ENCODE measurements at regions not wholly inside any gene's neighbourhood (a gene's known extent, or its start where the extent isn't known, plus 50 kb on each side); places are given as distances from the start of the nearest gene placed in this dataset.

DNA sequence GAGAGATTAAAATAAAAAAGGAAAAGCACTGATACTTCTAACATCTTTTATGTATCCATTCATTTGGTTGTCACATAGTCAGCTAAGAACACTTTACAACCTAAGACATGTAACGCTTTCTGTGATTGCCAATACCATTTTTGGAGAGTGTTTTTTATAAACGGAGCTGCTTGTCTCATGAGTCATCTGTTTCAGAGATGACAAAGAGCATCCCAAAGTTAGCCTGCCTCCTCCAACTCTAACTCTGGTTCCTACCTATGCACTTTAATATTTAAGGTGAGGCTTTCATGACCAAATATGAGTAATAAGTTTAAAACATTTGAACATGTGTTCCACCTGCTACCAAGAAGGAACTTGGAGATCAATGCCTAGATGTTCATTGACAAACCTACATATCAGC, 260.1 kb upstream of the SMIM21 start:
- TF ChIP-seq, protein P1, sequence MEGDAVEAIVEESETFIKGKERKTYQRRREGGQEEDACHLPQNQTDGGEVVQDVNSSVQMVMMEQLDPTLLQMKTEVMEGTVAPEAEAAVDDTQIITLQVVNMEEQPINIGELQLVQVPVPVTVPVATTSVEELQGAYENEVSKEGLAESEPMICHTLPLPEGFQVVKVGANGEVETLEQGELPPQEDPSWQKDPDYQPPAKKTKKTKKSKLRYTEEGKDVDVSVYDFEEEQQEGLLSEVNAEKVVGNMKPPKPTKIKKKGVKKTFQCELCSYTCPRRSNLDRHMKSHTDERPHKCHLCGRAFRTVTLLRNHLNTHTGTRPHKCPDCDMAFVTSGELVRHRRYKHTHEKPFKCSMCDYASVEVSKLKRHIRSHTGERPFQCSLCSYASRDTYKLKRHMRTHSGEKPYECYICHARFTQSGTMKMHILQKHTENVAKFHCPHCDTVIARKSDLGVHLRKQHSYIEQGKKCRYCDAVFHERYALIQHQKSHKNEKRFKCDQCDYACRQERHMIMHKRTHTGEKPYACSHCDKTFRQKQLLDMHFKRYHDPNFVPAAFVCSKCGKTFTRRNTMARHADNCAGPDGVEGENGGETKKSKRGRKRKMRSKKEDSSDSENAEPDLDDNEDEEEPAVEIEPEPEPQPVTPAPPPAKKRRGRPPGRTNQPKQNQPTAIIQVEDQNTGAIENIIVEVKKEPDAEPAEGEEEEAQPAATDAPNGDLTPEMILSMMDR (IDR thresholded peaks at IDR 0.05; ENCODE audit: unreplicated experiment): no peak
- no peaks in the 10 kb centered on the region for H3K36me3 Mint-ChIP-seq (ENCODE audit: low read depth, unreplicated experiment)
- no peak for DNase-seq (ENCODE audit: low spot score)
- H3K9me3 Mint-ChIP-seq (ENCODE audit: unreplicated experiment): no peaks in the 10 kb centered on the region
- H3K27me3 Mint-ChIP-seq (ENCODE audit: unreplicated experiment): no peaks in the 10 kb centered on the region
- no peak overlapping the region for H3K4me3 Mint-ChIP-seq (ENCODE audit: unreplicated experiment)
- H3K27ac Mint-ChIP-seq (ENCODE audit: unreplicated experiment): no peak overlapping the region
- H3K4me1 Mint-ChIP-seq (ENCODE audit: unreplicated experiment): no peaks in the 10 kb centered on the region

DNA sequence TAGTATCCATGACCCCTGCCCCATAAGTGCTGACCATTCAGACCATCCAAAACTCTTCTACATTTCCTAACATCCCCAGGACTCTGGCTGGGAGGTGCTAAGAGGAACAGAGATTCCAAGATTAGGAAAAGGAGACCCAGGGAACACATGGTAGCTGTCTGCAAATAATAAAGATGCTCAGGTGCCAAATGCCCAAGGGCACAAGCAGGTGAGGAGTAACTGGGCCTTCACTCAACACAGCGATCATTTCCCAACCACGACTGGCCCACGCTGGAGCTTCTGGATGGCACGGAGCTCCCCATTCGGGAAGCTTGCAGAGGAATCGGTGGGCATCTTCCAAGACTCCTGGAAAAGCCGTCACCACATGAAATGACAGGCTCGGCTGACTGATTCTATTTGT, 255.9 kb upstream of the SMIM21 start:
- Mint-ChIP-seq H3K9me3 (ENCODE audit: unreplicated experiment) (no peaks in the 10 kb centered on the region), H3K4me3 (ENCODE audit: unreplicated experiment) (no peak overlapping the region), H3K27ac (ENCODE audit: unreplicated experiment) (no peak overlapping the region), H3K27me3 (ENCODE audit: unreplicated experiment) (peaks cover 5% of the 10 kb centered on the region), H3K4me1 (ENCODE audit: unreplicated experiment) (no peaks in the 10 kb centered on the region), H3K36me3 (ENCODE audit: low read depth, unreplicated experiment) (no peaks in the 10 kb centered on the region)
- DNase-seq (ENCODE audit: low spot score): no peak
- TF ChIP-seq, protein P1 (IDR thresholded peaks at IDR 0.05; ENCODE audit: unreplicated experiment): no peak

DNA sequence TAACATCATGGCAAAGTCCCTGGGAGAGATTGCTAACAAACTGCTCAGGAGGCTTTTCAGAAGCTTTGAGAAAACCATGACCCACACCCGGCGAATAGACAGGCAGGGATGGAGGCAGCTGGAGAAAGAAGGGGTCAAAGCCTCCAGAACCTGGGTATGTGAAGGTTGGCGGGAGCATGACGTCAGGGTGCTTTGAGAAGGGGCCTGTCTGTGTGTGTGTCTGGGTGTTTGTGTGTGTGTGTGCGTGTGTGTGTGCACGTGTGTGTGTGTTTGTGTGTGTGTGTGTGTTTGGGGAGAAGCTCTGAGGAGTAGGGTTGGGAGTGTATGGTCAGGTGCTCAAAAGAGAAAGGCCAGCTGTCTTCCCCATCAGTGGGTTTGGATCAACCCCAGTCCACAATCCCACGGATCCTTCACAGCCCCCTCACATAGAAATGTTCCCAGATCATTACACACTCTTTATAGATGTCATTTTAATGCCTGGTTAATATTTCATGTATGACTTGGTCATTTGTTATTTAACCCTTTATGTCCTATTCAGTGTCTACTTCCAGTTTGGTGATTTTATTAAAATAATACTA, 254.1 kb upstream of the SMIM21 start:
- Mint-ChIP-seq H3K9me3 (ENCODE audit: unreplicated experiment) (no peaks in the 10 kb centered on the region), H3K27me3 (ENCODE audit: unreplicated experiment) (peaks cover 5% of the 10 kb centered on the region), H3K36me3 (ENCODE audit: low read depth, unreplicated experiment) (no peaks in the 10 kb centered on the region), H3K4me3 (ENCODE audit: unreplicated experiment) (no peak overlapping the region), H3K27ac (ENCODE audit: unreplicated experiment) (no peak overlapping the region), H3K4me1 (ENCODE audit: unreplicated experiment) (no peaks in the 10 kb centered on the region)
- TF ChIP-seq, protein P1 (IDR thresholded peaks at IDR 0.05; ENCODE audit: unreplicated experiment): no peak
- no peak for DNase-seq (ENCODE audit: low spot score)

DNA sequence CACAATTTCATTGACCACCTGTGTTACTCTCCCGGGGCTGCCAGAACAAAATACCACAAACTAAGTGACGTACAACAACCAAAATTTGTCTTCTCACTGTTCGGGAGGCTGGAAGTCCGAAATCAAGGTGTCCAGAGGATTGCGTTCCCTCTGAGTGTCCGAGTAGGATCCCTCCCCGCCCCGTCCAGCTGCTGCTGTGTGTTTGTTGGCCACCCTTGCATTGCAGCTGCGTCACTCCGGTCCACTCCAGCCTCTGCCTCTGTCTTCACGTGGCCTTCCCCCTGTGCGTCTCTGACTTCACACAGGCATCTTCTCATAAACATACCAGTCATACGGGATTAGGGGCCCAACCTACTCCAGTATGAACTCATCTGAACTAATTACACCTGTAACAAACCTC, 251.8 kb upstream of the SMIM21 start:
- H3K27me3 Mint-ChIP-seq (ENCODE audit: unreplicated experiment): peaks cover 5% of the 10 kb centered on the region
- TF ChIP-seq, protein P1 (IDR thresholded peaks at IDR 0.05; ENCODE audit: unreplicated experiment): no peak

DNA sequence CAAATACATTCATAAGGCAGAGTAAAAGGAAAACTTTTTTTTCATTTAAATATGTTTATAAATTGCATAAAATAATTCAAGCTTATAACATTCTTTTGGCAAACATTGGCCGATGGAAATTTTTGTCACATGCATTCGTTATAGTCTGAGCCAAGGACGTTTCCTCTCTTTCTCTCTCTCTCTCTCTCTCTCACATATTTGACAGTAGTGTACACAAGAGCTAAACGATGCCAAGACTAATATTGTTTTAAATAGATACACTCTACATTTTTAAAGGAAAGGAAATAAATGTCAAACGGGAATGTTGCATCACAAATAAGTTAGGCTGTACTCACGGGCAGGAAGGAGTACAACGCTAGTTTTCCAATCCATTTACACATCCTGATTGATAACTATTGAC, 251.1 kb upstream of the SMIM21 start:
- no peak overlapping the region for H3K4me3 Mint-ChIP-seq (ENCODE audit: unreplicated experiment)

More for the DNA sequence above, 251.8 kb upstream of the SMIM21 start:
- DNase-seq (ENCODE audit: low spot score): no peak
- no peaks in the 10 kb centered on the region for H3K36me3 Mint-ChIP-seq (ENCODE audit: low read depth, unreplicated experiment)
- no peak overlapping the region for H3K4me3 Mint-ChIP-seq (ENCODE audit: unreplicated experiment)
- H3K9me3 Mint-ChIP-seq (ENCODE audit: unreplicated experiment): no peaks in the 10 kb centered on the region
- H3K4me1 Mint-ChIP-seq (ENCODE audit: unreplicated experiment): no peaks in the 10 kb centered on the region
- no peak overlapping the region for H3K27ac Mint-ChIP-seq (ENCODE audit: unreplicated experiment)

More for the DNA sequence above, 251.1 kb upstream of the SMIM21 start:
- Mint-ChIP-seq H3K4me1 (ENCODE audit: unreplicated experiment) (no peaks in the 10 kb centered on the region), H3K27ac (ENCODE audit: unreplicated experiment) (no peak overlapping the region), H3K9me3 (ENCODE audit: unreplicated experiment) (no peaks in the 10 kb centered on the region), H3K27me3 (ENCODE audit: unreplicated experiment) (peaks cover 5% of the 10 kb centered on the region), H3K36me3 (ENCODE audit: low read depth, unreplicated experiment) (no peaks in the 10 kb centered on the region)
- no peak for DNase-seq (ENCODE audit: low spot score)
- TF ChIP-seq, protein P1 (IDR thresholded peaks at IDR 0.05; ENCODE audit: unreplicated experiment): no peak

All from endothelial cell (in vitro differentiated cells).